Fibroblast of lung (primary cell): ENCODE measurements at regions not wholly inside any gene's neighbourhood (a gene's known extent, or its start where the extent isn't known, plus 50 kb on each side); places are given as distances from the start of the nearest gene placed in this dataset.

Experiments used
- CTCF ChIP-seq, 2 donors: IDR thresholded peaks in 1 of 2; conservative IDR thresholded peaks in 1 of 2; 1 replicate in 1 of 2; 2 replicates in 1 of 2; pipeline ENCODE4 v1.5.1; 2011 to 2012; ENCODE audit warnings: low read length in 2 of 2, control low read depth in 1 of 2, inconsistent platforms in 1 of 2, low read depth in 1 of 2, mild to moderate bottlenecking in 1 of 2
- EZH2 ChIP-seq: IDR thresholded peaks from 2 replicates; pipeline ENCODE4 v1.5.1; 2012; ENCODE audit warnings: low read length, control low read depth, mild to moderate bottlenecking; ENCODE audit errors: missing control alignments

GRCh38 chr7:136053689-136054485 lies 76.7 kb upstream of the MTPN start:
- TF ChIP-seq CTCF (conservative IDR thresholded peaks at IDR 0.05 in 1 of 2, IDR thresholded peaks at IDR 0.05 in 1 of 2; ENCODE audit: low read depth in 1 of 2, low read length in 2 of 2): no peak
- TF ChIP-seq EZH2: no peak
